ENCODE measurements at regions not wholly inside any gene's neighbourhood (a gene's known extent, or its start where the extent isn't known, plus 50 kb on each side); places are given as distances from the start of the nearest gene placed in this dataset.
"Not testable (repeated sequence)": the region's sequence is repeated elsewhere in the genome, so short reads cannot be mapped to it uniquely, and the experiment has no call there.

GRCh38 chr7:42686594-42687156, 225.2 kb downstream of the C7orf25 start:
- DNase-seq: no peak

DNA sequence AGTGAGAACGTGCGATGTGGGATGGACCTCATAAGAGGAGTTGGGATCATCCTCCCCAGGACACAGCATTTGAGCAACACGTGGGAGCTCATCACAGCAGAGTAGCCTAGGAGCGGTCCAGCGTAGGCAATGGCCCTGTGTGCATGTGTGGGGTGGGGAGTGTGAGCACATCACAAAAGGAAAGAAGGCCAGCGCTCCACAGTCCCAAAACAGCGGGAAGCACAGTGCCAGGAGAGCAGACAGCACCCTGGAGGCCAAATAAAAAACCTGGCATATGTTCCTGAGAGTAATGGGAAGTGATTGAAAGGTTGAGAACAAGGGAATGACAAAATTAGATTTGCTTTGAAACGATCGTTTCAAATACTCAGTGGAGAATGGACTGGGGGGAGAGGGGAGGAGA, 226.0 kb downstream of the C7orf25 start:
- no peak for DNase-seq

DNA sequence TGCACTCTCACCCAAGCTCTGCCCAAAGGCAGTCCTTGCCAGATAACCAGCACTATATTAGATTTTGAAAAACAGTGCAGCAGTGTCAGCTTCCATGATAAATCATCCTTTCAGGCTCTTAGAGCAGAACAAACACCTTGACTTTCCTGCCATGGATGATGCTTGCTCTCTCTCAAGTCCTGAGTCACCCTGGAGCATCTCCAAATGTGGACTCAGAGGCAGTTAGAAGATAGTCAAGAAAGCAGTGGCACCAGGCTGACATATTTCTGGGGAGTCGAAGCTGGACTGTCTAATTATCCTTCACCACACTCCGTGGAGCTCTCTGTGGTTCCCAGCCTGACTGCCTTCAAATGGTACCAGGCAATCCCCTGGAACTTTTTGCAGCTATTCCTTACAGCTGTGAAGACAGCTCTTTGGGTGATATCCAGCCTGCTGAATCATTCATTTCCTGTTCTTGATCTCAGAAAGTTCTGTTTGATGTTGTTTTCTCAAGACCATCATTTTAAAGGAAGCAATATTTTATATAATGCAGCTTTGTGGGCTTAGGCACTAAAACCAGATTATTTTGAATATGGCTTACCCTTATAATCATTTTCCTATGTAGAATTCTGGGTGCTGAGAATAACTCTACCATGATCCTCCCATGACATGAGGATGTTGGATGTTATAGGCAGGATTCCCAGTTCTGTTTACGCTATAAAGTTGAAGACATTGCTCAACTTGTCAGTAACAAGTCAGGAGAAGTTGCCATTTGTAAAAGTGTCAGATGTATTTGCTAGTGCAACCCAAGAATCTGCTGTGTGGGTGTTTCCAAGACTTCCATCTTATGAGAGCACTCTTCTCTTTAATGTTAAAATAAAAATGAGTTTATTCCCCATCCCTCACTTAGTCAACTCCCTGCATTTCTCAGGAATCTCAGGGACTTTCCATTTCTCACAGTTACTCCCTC, 233.8 kb downstream of the C7orf25 start:
- no peak for DNase-seq

DNA sequence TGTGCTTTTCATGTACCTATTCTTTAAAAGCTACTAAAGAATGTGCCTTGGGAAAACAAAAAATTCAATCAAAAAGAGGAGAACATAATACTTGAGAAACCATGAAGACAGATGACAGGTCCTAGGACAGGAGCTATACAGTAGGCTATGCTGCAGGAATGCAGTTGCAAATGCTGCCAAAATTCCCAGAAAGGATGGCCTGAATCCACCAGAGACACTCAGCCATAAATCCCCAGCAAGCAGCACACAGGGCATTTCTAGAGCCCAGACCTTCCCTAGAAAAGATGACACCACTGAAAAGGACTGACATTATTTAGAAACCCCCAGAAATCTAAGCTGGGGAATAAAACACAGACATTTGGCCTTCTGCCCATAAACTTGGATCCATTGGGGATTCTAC, 237.3 kb downstream of the C7orf25 start:
- DNase-seq: no peak

DNA sequence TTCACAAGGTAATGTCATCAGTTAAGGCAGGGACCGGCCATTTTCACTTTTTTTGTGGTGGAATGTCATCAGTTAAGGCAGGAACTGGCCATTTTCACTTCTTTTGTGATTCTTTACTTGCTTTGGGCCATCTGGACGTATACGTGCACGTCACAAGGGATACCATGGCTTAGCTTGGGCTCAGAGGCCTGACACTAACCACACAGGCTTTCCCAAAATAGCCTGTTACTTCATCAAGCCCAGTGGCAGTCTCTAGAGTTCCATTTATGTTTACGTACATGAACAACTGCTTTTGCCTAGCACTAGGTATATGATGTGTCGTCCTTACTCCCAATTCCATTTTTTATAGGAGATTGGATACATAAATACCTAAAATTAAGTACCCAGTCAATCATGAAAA, 237.9 kb downstream of the C7orf25 start:
- no peak for DNase-seq

GRCh38 chr7:42672339-42672999, 239.4 kb downstream of the C7orf25 start:
- DNase-seq: no peak

DNA sequence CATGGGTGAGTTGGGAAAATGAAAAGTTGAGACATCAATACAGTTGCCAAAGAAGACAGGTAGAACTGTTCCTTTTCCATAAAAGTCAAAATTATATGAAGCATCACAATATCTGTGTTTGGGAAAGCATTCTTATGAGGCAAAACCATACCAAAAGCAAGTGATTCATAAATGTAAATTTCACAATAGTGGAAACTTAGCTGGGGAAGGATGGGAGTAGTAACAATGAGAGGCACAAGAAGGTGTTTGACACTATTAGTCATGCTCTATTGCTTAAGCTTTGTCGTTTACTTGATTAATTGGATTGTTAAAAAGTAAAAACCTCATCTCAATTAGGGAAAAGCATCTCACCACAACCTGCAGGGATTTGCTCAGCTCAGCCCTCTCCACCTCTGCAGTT, 240.2 kb downstream of the C7orf25 start:
- DNase-seq: no peak

DNA sequence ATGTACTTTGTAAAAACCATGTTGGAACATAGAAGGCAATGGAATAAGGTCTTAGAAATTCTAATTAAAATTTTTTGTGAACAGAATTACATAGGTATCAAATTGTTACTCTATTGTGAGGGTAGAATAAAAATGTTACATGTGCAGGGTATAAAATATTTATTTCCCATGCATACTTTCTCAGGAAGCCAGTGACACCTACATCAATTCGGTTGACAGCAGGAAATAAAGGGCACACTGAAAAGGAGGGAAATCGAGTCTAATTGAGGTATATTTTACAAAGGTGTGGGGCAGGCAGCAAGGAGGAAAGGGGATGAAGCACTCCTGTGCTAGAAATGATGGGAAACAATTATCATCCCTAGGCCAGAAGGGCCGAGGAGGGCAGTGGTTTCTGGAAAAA, 244.9 kb downstream of the C7orf25 start:
- DNase-seq: no peak

- DNase-seq: no peak
Observed at GRCh38 chr7:42662862-42663261, 249.0 kb downstream of the C7orf25 start.

- DNase-seq: no peak
Observed at GRCh38 chr7:42661312-42661711, 250.6 kb downstream of the C7orf25 start.

DNA sequence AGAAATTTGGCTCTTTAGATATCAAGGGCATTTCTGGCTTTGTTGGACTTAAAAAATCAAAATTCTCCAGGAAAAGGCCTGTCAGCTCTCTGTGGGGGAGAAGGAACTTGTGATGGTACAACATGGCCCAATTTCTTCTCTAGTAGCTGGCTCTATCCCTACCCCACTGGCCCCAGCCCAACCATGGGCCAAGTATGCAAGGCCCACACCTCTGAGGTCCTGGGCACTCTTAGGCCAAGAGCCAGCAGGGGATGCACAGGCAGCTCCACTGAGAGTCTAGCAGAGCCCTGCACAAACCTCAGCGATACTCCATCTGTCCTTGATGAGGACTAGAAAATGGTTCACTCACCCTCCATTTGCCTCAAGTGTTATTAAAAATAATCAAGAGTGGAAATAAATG, 261.2 kb downstream of the C7orf25 start:
- no peak for DNase-seq

DNA sequence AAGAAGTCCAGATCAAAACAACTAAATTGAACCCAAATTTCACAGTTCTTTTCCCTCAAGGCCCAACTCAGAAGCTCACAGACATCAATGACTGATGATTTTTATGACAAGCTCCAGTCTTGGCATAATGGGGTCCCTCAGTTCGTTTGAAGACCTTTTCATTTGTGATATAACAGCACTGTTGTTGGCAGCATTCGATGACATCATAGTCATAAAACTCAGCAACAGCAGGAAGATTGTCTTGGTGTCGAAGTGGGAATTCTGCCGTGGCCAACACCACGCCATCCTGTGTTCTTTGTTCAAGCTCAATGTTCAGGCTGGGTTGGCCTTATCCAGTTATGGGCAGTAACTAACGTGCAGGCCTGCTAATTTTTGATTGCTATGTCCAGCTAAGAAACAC, 261.7 kb downstream of the C7orf25 start:
- peak in 14 of 56 donors; percentile 1 to 55 (median 12) for DNase-seq

DNA sequence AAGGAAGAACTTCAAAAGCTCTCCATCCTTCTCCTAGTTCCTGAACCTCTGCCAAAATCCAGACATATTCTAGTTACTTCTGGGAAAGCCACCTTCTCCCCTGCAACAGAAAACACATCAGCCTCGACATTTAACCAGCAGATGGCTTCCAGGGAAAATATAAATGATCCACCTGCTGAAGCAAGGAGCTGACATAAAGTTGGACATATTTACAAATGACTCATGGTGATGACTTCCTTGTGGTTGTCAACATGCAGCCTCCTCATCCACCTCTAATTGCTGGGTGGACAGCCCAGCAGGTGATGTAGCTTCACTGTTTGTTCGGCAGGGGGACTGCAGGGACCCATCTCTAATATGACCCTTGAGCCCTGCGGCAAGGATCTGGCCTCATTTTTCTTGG, 266.0 kb downstream of the C7orf25 start:
- no peak for DNase-seq

- no peak for DNase-seq
Observed at GRCh38 chr7:42642699-42643098, 269.2 kb downstream of the C7orf25 start.

DNA sequence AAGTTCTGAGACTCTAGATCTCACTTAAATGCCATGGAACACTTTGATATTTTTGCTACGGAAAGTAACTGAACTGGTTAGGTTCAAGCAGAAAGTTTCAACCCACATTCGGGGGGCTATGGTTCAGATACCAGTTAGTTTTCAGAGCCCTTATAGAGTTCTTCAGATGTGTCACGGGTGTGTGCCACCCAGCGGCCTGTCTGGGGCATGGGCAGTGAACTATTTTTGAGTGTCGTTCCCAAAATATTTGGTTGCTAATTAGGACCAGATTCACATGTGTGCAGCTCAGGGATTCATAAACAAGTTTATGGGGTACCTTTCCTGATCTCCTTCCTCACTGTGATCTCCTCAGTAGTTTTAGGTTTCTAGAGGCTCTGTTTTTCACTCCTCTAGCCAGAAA, 271.9 kb downstream of the C7orf25 start:
- DNase-seq: no peak

DNA sequence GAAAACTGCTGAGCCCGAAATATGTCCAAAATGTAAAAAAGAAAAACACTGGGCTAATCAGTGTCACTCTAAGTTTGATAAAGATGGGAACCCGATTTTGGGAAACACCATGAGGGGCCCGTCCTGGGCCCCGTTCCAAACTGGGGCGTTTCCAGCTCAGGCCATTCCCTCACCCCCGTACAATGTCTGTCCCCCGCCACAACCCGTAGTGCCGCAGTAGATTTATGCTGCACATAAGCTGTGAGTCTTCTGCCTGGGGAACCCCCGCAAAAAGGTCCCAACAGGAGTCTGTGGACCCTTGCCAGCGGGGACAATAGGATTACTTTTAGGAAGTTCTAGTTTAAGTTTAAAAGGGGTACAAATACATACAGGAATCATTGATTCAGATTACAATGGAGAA, 275.5 kb downstream of the C7orf25 start:
- not testable (repeated sequence) for DNase-seq

GRCh38 chr7:42628054-42628453, 283.8 kb downstream of the C7orf25 start:
- no peak for DNase-seq

- DNase-seq: no peak
Observed at GRCh38 chr7:42627626-42628025, 284.2 kb downstream of the C7orf25 start.

- no peak for DNase-seq
Observed at GRCh38 chr7:42627101-42627500, 284.8 kb downstream of the C7orf25 start.

DNA sequence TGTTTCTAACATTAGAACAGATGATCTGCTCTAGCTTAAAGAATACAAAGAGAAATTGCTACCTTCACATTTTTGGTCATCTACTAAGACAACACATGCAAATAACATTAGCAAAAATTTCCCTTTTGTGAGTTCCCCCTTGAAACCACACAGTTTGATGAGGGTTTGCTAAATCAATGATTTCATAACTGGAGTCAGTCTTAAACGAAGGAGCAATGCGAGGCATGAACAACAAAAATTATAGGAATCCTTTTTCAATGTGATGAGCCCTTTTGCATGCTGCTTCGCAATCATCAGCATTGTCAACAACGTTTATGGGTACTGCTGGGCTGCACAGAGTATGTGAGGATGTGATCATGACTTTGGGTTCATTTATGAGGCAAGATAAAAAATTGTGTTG, 286.4 kb downstream of the C7orf25 start:
- no peak for DNase-seq

DNA sequence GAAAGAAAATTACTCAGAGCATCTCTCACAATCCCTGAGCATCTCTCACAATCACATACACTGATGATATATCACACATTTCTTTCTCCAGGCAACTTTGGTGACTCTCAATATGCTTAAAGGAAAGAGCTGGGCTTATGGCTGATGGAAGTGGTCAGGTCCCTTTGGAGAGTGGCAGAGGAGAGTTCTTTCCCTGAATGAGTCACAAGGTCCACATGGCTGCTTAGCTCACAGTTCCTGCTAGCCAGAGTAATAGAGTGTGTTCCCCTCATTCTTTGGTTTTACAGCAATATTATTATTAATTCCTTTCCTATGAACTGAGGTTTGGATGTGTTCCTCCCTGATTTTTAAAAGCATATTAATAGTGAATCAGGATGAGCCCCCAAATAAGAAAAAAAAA, 287.4 kb downstream of the C7orf25 start:
- DNase-seq: no peak

DNA sequence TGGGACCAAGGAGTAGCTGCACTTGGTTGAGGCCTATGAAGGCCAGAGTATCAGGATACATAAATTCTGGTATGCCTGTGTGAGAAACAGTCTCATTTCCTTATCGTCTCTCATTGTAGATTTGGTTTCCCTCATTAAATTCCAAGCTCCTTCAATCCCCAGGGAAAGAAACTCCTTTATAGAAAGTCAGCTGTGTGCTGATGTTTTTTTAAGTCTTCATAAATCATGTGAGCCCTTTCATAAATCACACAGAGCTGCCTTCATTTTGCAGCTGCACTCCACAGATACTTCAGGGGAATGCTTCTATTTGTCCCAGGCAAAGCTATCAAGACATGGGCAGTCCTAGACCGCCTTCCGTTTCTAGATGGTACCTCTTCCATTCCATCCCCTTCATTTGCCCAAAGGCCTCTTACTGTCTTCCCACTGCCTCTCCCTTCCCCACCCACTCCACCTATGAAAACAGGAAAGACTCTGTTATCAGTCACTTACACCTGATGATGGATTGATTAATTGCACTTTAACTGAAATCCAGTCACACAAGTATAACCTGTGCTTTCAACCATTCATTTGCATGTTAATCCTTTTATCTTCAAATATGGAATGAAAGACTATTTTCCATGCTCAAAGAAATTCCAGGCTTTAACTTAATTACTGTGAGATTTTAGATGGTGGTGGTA, 290.2 kb downstream of the C7orf25 start:
- no peak for DNase-seq
